ENCODE measurements at regions not wholly inside any gene's neighbourhood (a gene's known extent, or its start where the extent isn't known, plus 50 kb on each side); places are given as distances from the start of the nearest gene placed in this dataset.

DNA sequence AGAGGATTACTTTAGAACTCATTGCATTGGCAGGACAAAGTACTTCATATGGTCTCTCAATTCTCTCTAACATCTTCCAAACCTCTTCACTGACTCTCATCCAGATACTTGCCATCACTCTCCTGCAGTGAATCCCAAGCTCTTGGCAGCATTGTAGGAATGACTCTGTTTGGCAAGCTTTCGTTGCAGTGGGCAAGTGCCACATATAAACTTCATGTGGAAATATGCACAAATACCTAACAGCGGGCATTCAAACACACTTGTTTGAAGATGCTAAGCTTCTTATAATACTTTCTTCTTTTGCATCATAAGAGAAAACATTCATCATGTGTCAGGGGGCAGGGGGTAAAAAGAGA is 86.2 kb upstream of the F13A1 start:
- peaks cover 0 to 2% of the 10 kb centered on the region in 2 donors for H3K36me3 Mint-ChIP-seq
- peak overlapping the region in 1 of 2 donors; percentile 64 for H3K27ac ChIP-seq (ENCODE audit: low read depth in 1 of 2, low read length in 2 of 2)
- peak overlapping the region in 1 of 3 experiments; percentile 8 for H3K4me3 ChIP-seq (replicated peaks in 1 of 3; ENCODE audit: low read depth in 2 of 3, low read length in 3 of 3)
- no CpG with 5 or more reads among the region's 2 CpGs for WGBS (ENCODE audit: insufficient coverage)
- H3K27me3 Mint-ChIP-seq (ENCODE audit: low read depth in 3 of 3), result no peaks in the 10 kb centered on the region
- no peak overlapping the region for H3K9ac ChIP-seq (ENCODE audit: insufficient read depth, low read length, poor library complexity, severe bottlenecking)
- TF ChIP-seq, protein P1, sequence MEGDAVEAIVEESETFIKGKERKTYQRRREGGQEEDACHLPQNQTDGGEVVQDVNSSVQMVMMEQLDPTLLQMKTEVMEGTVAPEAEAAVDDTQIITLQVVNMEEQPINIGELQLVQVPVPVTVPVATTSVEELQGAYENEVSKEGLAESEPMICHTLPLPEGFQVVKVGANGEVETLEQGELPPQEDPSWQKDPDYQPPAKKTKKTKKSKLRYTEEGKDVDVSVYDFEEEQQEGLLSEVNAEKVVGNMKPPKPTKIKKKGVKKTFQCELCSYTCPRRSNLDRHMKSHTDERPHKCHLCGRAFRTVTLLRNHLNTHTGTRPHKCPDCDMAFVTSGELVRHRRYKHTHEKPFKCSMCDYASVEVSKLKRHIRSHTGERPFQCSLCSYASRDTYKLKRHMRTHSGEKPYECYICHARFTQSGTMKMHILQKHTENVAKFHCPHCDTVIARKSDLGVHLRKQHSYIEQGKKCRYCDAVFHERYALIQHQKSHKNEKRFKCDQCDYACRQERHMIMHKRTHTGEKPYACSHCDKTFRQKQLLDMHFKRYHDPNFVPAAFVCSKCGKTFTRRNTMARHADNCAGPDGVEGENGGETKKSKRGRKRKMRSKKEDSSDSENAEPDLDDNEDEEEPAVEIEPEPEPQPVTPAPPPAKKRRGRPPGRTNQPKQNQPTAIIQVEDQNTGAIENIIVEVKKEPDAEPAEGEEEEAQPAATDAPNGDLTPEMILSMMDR (IDR thresholded peaks at IDR 0.05), result no peak
- peaks cover 45 to 59% of the 10 kb centered on the region in 2 donors for H3K4me1 ChIP-seq (ENCODE audit: control insufficient read depth in 1 of 2, insufficient read depth in 2 of 2, low read length in 2 of 2)
- no peak for DNase-seq
- H3K36me3 ChIP-seq (replicated peaks in 1 of 2; ENCODE audit: control insufficient read depth in 1 of 2, insufficient read depth in 2 of 2, low read length in 2 of 2), result no peaks in the 10 kb centered on the region
- peak overlapping the region; percentile 13 for H2AFZ ChIP-seq (ENCODE audit: insufficient read depth, low read depth, low read length, poor library complexity, severe bottlenecking)
- H3K9me3 Mint-ChIP-seq, result peaks cover 0 to 2% (median 0%) of the 10 kb centered on the region in 7 donors
- intact Hi-C loops (cut with micrococcal nuclease), result no loop called here
- no peaks in the 10 kb centered on the region for H3K9me3 ChIP-seq (replicated peaks in 1 of 2; ENCODE audit: control insufficient read depth in 1 of 2, insufficient read depth in 1 of 2, low read length in 2 of 2)
- no peaks in the 10 kb centered on the region for H3K79me2 ChIP-seq (ENCODE audit: insufficient read depth, low read length)
- H3K27ac Mint-ChIP-seq, result no peak overlapping the region
- H3K4me2 ChIP-seq (replicated peaks; ENCODE audit: extremely low read depth, low read length, poor library complexity, severe bottlenecking), result peak overlapping the region; percentile 18
- peaks cover 42% of the 10 kb centered on the region for H3K4me1 Mint-ChIP-seq
- H4K20me1 ChIP-seq (ENCODE audit: insufficient read depth, low read length), result no peaks in the 10 kb centered on the region
- no peak overlapping the region for H3K4me3 Mint-ChIP-seq
- no peaks in the 10 kb centered on the region for H3K27me3 ChIP-seq (ENCODE audit: control insufficient read depth in 2 of 2, insufficient read depth in 2 of 2, low read length in 2 of 2)

DNA sequence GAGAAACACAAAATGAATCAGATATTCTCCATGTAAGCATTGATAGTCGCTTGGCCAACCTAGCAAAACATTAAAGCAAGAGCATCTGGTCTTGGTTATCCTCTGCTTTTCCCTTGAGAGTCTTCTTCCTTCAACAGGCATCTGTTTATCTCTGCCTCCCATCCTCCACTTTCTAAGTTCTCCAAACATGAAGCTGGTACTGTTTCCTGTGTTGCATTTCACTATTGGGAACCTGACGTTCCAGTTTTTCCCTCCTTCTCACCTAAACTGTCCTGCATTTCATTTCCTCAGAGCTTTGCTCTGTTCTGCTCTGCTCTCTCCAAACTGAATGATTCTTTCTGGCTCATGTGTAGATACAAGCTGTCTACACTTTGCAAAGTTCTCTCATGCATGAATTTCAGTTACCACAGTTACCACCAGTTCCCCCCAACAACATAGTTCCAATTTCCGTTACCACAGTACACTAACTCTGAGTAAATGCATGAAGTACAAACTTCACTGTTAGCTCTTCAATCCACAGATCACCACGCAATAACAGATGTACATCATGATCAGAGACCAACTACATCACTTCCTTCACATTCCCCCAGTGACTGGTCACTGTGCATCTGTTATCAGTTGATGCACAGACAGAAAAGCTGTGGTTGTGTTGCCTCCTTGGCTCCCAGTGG is 86.7 kb upstream of the F13A1 start:
- peak overlapping the region; percentile 13 for H2AFZ ChIP-seq (ENCODE audit: insufficient read depth, low read depth, low read length, poor library complexity, severe bottlenecking)
- TF ChIP-seq, protein P1 (IDR thresholded peaks at IDR 0.05), result no peak
- peaks cover 45 to 59% of the 10 kb centered on the region in 2 donors for H3K4me1 ChIP-seq (ENCODE audit: control insufficient read depth in 1 of 2, insufficient read depth in 2 of 2, low read length in 2 of 2)
- peak; percentile 31 to 58 (median 40) for DNase-seq
- H3K9me3 ChIP-seq (replicated peaks in 1 of 2; ENCODE audit: control insufficient read depth in 1 of 2, insufficient read depth in 1 of 2, low read length in 2 of 2), result no peaks in the 10 kb centered on the region
- peak overlapping the region in 1 of 3 experiments; percentile 8 for H3K4me3 ChIP-seq (replicated peaks in 1 of 3; ENCODE audit: low read depth in 2 of 3, low read length in 3 of 3)
- peaks cover 0 to 2% (median 0%) of the 10 kb centered on the region in 7 donors for H3K9me3 Mint-ChIP-seq
- H3K79me2 ChIP-seq (ENCODE audit: insufficient read depth, low read length), result no peaks in the 10 kb centered on the region
- H3K27ac ChIP-seq (ENCODE audit: low read depth in 1 of 2, low read length in 2 of 2), result peak overlapping the region in 1 of 2 donors; percentile 64
- peaks cover 42% of the 10 kb centered on the region for H3K4me1 Mint-ChIP-seq
- intact Hi-C loops (cut with micrococcal nuclease), result no loop called here
- H3K36me3 ChIP-seq (replicated peaks in 1 of 2; ENCODE audit: control insufficient read depth in 1 of 2, insufficient read depth in 2 of 2, low read length in 2 of 2), result no peaks in the 10 kb centered on the region
- WGBS (ENCODE audit: insufficient coverage), result 5% methylated on average over 4 of the region's 4 CpGs
- H3K27ac Mint-ChIP-seq, result no peak overlapping the region
- no peaks in the 10 kb centered on the region for H3K27me3 Mint-ChIP-seq (ENCODE audit: low read depth in 3 of 3)
- H4K20me1 ChIP-seq (ENCODE audit: insufficient read depth, low read length), result no peaks in the 10 kb centered on the region
- H3K27me3 ChIP-seq (ENCODE audit: control insufficient read depth in 2 of 2, insufficient read depth in 2 of 2, low read length in 2 of 2), result no peaks in the 10 kb centered on the region
- peaks cover 0 to under 1% of the 10 kb centered on the region in 2 donors for H3K36me3 Mint-ChIP-seq
- H3K4me3 Mint-ChIP-seq, result no peak overlapping the region
- peak overlapping the region; percentile 18 for H3K4me2 ChIP-seq (replicated peaks; ENCODE audit: extremely low read depth, low read length, poor library complexity, severe bottlenecking)
- H3K9ac ChIP-seq (ENCODE audit: insufficient read depth, low read length, poor library complexity, severe bottlenecking), result no peak overlapping the region

All from CD14-positive monocyte (primary cell).